Epidermal melanocyte (primary cell): ENCODE measurements at regions not wholly inside any gene's neighbourhood (a gene's known extent, or its start where the extent isn't known, plus 50 kb on each side); places are given as distances from the start of the nearest gene placed in this dataset.
"Not testable (repeated sequence)": the region's sequence is repeated elsewhere in the genome, so short reads cannot be mapped to it uniquely, and the experiment has no call there.

Experiments
- DNase-seq: peaks from one replicate; pipeline ENCODE4 v3.0.0; 2011; ENCODE audit warnings: low spot score; ENCODE audit not compliant: insufficient read length

- DNase-seq: no peak
Observed at GRCh38 chr2:4039896-4040295, 336.5 kb downstream of the DCDC2C start.

- no peak for DNase-seq
Observed at GRCh38 chr2:4047961-4048891, 344.9 kb downstream of the DCDC2C start.

GRCh38 chr2:4049463-4049862 is 346.1 kb downstream of the DCDC2C start:
- no peak for DNase-seq

GRCh38 chr2:4053769-4054493 is 350.6 kb downstream of the DCDC2C start:
- DNase-seq: no peak

GRCh38 chr2:4066217-4066616 is 362.8 kb downstream of the DCDC2C start:
- no peak for DNase-seq

- DNase-seq: no peak
Observed at GRCh38 chr2:4073026-4073569, 369.7 kb downstream of the DCDC2C start.

GRCh38 chr2:4077017-4077416 is 373.6 kb downstream of the DCDC2C start:
- no peak for DNase-seq

GRCh38 chr2:4085186-4085585 is 381.8 kb downstream of the DCDC2C start:
- no peak for DNase-seq

- DNase-seq: no peak
Observed at GRCh38 chr2:4090668-4091630, 387.6 kb downstream of the DCDC2C start.

- DNase-seq: no peak
Observed at GRCh38 chr2:4091869-4092268, 388.5 kb downstream of the DCDC2C start.

GRCh38 chr2:4094743-4095142 is 391.4 kb downstream of the DCDC2C start:
- DNase-seq: no peak

- DNase-seq: no peak
Observed at GRCh38 chr2:4096978-4097766, 393.8 kb downstream of the DCDC2C start.

- DNase-seq: no peak
Observed at GRCh38 chr2:4098137-4098536, 394.8 kb downstream of the DCDC2C start.

- no peak for DNase-seq
Observed at GRCh38 chr2:4101936-4102335, 398.6 kb downstream of the DCDC2C start.

- no peak for DNase-seq
Observed at GRCh38 chr2:4107179-4107578, 403.8 kb downstream of the DCDC2C start.

- DNase-seq: no peak
Observed at GRCh38 chr2:4110273-4110672, 406.9 kb downstream of the DCDC2C start.

GRCh38 chr2:4115435-4115834 is 412.1 kb downstream of the DCDC2C start:
- DNase-seq: not testable (repeated sequence)

GRCh38 chr2:4122726-4123125 is 419.4 kb downstream of the DCDC2C start:
- no peak for DNase-seq

GRCh38 chr2:4130651-4131050 is 427.3 kb downstream of the DCDC2C start:
- DNase-seq: no peak
